SH-SY5Y (cell line): ENCODE measurements at regions not wholly inside any gene's neighbourhood (a gene's known extent, or its start where the extent isn't known, plus 50 kb on each side); places are given as distances from the start of the nearest gene placed in this dataset.

Experiments
- GATA2 ChIP-seq: IDR thresholded peaks from 2 replicates; pipeline ENCODE4 v1.6.1; 2011; ENCODE audit warnings: mild to moderate bottlenecking, low read depth, low read length
- GATA3 ChIP-seq: IDR thresholded peaks from 2 replicates; pipeline ENCODE4 v1.6.1; 2011; ENCODE audit warnings: low read depth, mild to moderate bottlenecking, low read length, moderate library complexity

- TF ChIP-seq GATA3 (no peak), GATA2 (no peak)
These were observed 438.6 kb downstream of the AJAP1 start for GRCh38 chr1:5093042-5093441.
